Aorta (tissue), 5 donors: ENCODE measurements at regions not wholly inside any gene's neighbourhood (a gene's known extent, or its start where the extent isn't known, plus 50 kb on each side); places are given as distances from the start of the nearest gene placed in this dataset.

Source experiments
- ATAC-seq: fragments of 200-7000 bp; cut with Tn5 transposase; one replicate; pipeline ENCODE4 v1.9.1; 2022; ENCODE audit warnings: moderate library complexity; ENCODE audit not compliant: low FRiP score
- DNase-seq, 2 donors: peaks; one replicate each; pipeline ENCODE4 v3.0.0-alpha.2; 2020
- H3K27ac ChIP-seq, 2 donors: one replicate each; pipeline ENCODE4 v1.5.1; 2013; ENCODE audit warnings: low read length in 2 of 2, mild to moderate bottlenecking in 2 of 2, moderate library complexity in 2 of 2, control low read depth in 1 of 2, inconsistent platforms in 1 of 2, low read depth in 1 of 2
- H3K27me3 ChIP-seq, 2 donors: one replicate each; pipeline ENCODE4 v1.6.1; 2013; ENCODE audit warnings: control low read depth in 1 of 2, low read length in 1 of 2, mild to moderate bottlenecking in 1 of 2, moderate library complexity in 1 of 2; ENCODE audit not compliant: insufficient read depth in 2 of 2, control insufficient read depth in 1 of 2
- H3K36me3 ChIP-seq, 2 donors: one replicate each; pipeline ENCODE4 v1.6.1; 2013; ENCODE audit warnings: control low read depth in 1 of 2, low read length in 1 of 2, mild to moderate bottlenecking in 1 of 2; ENCODE audit not compliant: insufficient read depth in 2 of 2, control insufficient read depth in 1 of 2
- H3K4me1 ChIP-seq, 2 donors: one replicate each; pipeline ENCODE4 v1.6.1; 2013; ENCODE audit warnings: low read length in 2 of 2, control low read depth in 1 of 2, mild to moderate bottlenecking in 1 of 2, moderate library complexity in 1 of 2; ENCODE audit not compliant: insufficient read depth in 2 of 2, control insufficient read depth in 1 of 2
- H3K4me3 ChIP-seq, 2 donors: one replicate each; pipeline ENCODE4 v1.5.1; 2013; ENCODE audit warnings: low read length in 2 of 2, control low read depth in 1 of 2, mild to moderate bottlenecking in 1 of 2
- H3K9me3 ChIP-seq: one replicate; pipeline ENCODE4 v1.6.1; 2013; ENCODE audit warnings: mild to moderate bottlenecking, low read length; ENCODE audit not compliant: control insufficient read depth
- WGBS, 2 donors: extraction: QIAGEN DNeasy Blood & Tissue Kit; methylation state at CpG; one replicate each; pipeline ENCODE4 v1.1.7; 2013; 5-methylcytosine and 5-hydroxymethylcytosine counted together
- intact Hi-C, 2 donors: fragments of 100-400 bp; cut with DNase I; formaldehyde crosslinking; loops; one replicate each; pipeline versions ENCODE4 v1.14.2 to v1.15.0; 2022
- donor health status: healthy with polysubstance abuse.
- donor health status: Bipolar disorder and iron deficiency.
- donor health status: DM: no; HTN: no; CAD: no.
- donor health status: DM: no; HTN: no; CAD: no.
- donor health status: DM: yes; HTN: yes; CAD: no.

DNA sequence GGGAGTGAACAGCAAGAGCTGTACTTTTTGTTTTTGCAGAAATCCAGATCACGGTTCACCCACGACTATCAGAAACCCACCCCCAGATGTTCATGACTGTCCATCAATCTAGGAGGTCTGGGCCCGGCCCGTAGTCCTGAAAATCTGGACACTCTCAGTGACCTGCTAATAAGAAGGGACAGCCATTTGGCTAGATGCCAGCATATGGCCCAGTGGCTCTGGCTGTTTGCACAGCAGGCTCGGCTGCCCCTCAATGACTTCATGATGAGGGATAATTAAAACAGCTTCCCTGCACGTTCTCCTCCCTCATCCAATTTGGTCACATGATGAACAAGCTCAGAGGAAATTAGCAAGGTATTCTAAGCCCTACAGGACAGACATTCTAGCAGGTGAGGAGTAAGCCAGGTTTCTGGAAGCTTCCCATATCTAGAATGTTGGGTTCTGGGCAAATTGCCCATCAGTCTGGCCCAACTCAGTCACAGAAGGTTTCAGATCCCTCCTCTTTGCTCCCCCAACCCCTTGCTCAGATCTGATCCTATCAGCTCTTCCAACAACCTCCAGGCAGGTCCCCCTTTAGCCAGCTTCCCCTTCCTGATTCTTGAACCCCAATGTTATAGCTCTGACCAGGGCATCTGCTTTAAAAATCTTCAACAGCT lies 397.3 kb downstream of the SHANK2 start:
- no peaks in the 10 kb centered on the region for H3K27me3 ChIP-seq
- H3K4me3 ChIP-seq, result no peak overlapping the region
- DNase-seq, result no peak
- ATAC-seq, result no peak
- H3K4me1 ChIP-seq, result no peaks in the 10 kb centered on the region
- intact Hi-C loops, result no loop called here
- 13 to 19% methylated on average over 6 of the region's 6 CpGs for WGBS, 2 donors
- no peaks in the 10 kb centered on the region for H3K36me3 ChIP-seq
- peaks cover 4% of the 10 kb centered on the region for H3K9me3 ChIP-seq
- H3K27ac ChIP-seq, result no peak overlapping the region

- Histone ChIP-seq H3K9me3 (peaks cover 2% of the 10 kb centered on the region), H3K4me3 (no peak overlapping the region), H3K27me3 (no peaks in the 10 kb centered on the region), H3K36me3 (no peaks in the 10 kb centered on the region), H3K27ac (no peak overlapping the region), H3K4me1 (no peaks in the 10 kb centered on the region)
- DNase-seq (no peak), ATAC-seq (no peak)
- 83 to 89% methylated on average over 3 of the region's 3 CpGs for WGBS, 2 donors
- intact Hi-C loops, result no loop called here
These were observed 394.5 kb downstream of the SHANK2 start for GRCh38 chr11:70857894-70858293.

GRCh38 chr11:70859180-70859579 lies 393.2 kb downstream of the SHANK2 start:
- no peak for ATAC-seq

DNA sequence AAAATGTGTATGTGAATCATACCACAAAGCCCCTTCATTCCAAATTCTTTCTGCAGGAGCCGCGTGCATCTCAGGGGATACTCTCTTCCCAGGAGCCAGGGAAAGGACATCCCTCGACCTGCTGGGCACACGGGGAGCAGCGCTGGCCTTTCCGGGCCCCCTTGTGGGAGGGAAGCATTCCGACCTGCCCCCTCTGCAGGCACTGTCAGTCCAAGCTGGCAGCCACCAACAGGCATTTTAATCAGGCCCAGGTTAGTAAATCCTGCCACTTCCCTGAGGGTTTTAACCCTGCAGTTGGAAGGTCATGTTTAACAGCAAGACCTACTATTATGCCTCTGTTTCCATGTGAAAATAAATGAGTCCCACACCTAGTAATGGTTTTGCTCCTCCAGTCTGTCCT lies 391.5 kb downstream of the SHANK2 start:
- no peak for DNase-seq
- no peak overlapping the region for H3K27ac ChIP-seq
- H3K27me3 ChIP-seq, result no peaks in the 10 kb centered on the region
- H3K36me3 ChIP-seq, result no peaks in the 10 kb centered on the region
- peaks cover 2% of the 10 kb centered on the region for H3K9me3 ChIP-seq
- no peaks in the 10 kb centered on the region for H3K4me1 ChIP-seq
- intact Hi-C loops, result no loop called here
- no peak for ATAC-seq
- WGBS, 2 donors, result 27 to 36% methylated on average over 7 of the region's 7 CpGs
- H3K4me3 ChIP-seq, result no peak overlapping the region

More at GRCh38 chr11:70859180-70859579, 393.2 kb downstream of the SHANK2 start:
- intact Hi-C loops, result no loop called here
- DNase-seq, result no peak
- 94% methylated on average over 4 of the region's 4 CpGs for WGBS, 2 donors
- no peaks in the 10 kb centered on the region for H3K36me3 ChIP-seq
- H3K27me3 ChIP-seq, result no peaks in the 10 kb centered on the region
- H3K27ac ChIP-seq, result no peak overlapping the region
- H3K4me1 ChIP-seq, result no peaks in the 10 kb centered on the region
- peaks cover 2% of the 10 kb centered on the region for H3K9me3 ChIP-seq
- H3K4me3 ChIP-seq, result no peak overlapping the region

DNA sequence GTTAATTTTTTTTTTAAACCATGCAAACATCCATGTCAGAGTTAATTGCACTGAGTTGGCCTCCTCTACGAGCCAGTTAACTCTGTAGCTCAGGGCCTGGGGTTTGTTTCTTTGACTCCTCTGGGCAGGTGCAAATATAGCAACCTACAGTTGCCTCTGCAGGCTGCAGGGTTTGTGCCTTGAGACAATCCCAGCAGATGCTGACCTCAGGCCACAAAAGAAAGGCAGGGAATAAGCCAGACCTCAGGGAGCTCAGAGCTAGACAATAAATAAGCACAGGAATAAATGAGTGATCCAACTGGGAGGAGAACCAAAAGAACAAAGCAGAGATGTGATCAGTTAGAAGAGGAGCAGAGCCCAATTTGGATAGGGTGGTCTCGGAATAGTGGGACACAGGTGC lies 390.8 kb downstream of the SHANK2 start:
- Histone ChIP-seq H3K27me3 (no peaks in the 10 kb centered on the region), H3K36me3 (no peaks in the 10 kb centered on the region), H3K9me3 (peaks cover 2% of the 10 kb centered on the region), H3K4me1 (no peaks in the 10 kb centered on the region), H3K27ac (no peak overlapping the region), H3K4me3 (no peak overlapping the region)
- intact Hi-C loops, result no loop called here
- DNase-seq, result no peak
- WGBS, 2 donors, result 48 to 49% methylated on average over 2 of the region's 2 CpGs
- no peak for ATAC-seq

DNA sequence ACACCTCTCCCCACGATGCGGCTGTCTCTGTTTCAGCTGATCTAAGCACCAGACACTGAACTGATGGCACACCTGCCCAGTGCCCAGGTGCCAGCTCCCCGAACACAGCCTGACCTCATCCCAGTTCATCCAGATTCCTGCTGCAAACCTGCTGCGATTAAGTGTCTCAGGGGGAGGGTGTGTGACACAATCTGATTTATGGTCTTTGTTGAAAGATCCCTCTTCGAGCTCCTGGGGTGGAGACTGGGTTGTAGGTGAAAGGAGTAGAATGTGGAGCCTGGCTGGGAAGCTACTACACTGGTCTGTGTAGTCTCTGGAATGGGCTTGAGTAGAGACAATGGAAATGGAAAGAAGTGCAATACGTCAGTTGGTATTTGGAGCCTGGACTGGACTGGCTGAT lies 390.3 kb downstream of the SHANK2 start:
- Histone ChIP-seq H3K4me3 (no peak overlapping the region), H3K27ac (no peak overlapping the region), H3K9me3 (peaks cover 2% of the 10 kb centered on the region), H3K4me1 (no peaks in the 10 kb centered on the region), H3K27me3 (no peaks in the 10 kb centered on the region), H3K36me3 (no peaks in the 10 kb centered on the region)
- intact Hi-C loops, result no loop called here
- 69 to 72% methylated on average over 6 of the region's 6 CpGs for whole genome bisulfite sequencing, 2 donors
- no peak for ATAC-seq
- no peak for DNase-seq

GRCh38 chr11:70863186-70863585 lies 389.2 kb downstream of the SHANK2 start:
- no peak for ATAC-seq

GRCh38 chr11:70863993-70864392 lies 388.4 kb downstream of the SHANK2 start:
- no peak overlapping the region for H3K27ac ChIP-seq
- no peaks in the 10 kb centered on the region for H3K4me1 ChIP-seq
- no peak overlapping the region for H3K4me3 ChIP-seq
- no peaks in the 10 kb centered on the region for H3K27me3 ChIP-seq
- intact Hi-C loops, result no loop called here
- no peaks in the 10 kb centered on the region for H3K36me3 ChIP-seq
- H3K9me3 ChIP-seq, result no peaks in the 10 kb centered on the region
- ATAC-seq (no peak), DNase-seq (no peak)
- WGBS, 2 donors, result 70 to 80% methylated on average over 4 of the region's 4 CpGs

More at GRCh38 chr11:70863186-70863585, 389.2 kb downstream of the SHANK2 start:
- no peaks in the 10 kb centered on the region for H3K36me3 ChIP-seq
- H3K9me3 ChIP-seq, result peaks cover 2% of the 10 kb centered on the region
- no peak overlapping the region for H3K4me3 ChIP-seq
- H3K27me3 ChIP-seq, result no peaks in the 10 kb centered on the region
- H3K27ac ChIP-seq, result no peak overlapping the region
- intact Hi-C loops, result no loop called here
- WGBS, 2 donors, result 87% methylated on average over 9 of the region's 9 CpGs
- no peaks in the 10 kb centered on the region for H3K4me1 ChIP-seq
- DNase-seq, result no peak

DNA sequence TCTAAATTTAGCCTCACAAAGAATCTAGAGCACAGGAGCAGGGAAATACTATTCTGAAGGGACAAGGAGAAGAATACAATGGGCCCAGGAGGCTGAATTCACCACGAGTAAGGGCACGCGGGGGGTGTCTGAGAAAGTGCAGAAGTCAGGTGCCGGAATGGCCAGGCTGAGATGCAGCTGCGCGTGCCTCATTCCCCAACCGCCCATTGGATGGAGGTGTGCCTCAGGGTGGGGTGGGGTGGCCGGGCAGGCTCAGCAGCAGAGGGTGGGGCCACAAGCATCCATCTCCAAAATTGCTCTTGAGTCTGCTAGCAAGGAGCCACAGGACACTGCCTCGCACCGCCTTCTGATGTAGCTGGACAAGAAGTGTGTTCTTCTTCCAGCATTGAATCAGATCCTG lies 387.0 kb downstream of the SHANK2 start:
- H3K4me1 ChIP-seq, result no peaks in the 10 kb centered on the region
- 84 to 85% methylated on average over 10 of the region's 10 CpGs for WGBS, 2 donors
- no peak overlapping the region for H3K4me3 ChIP-seq
- H3K9me3 ChIP-seq, result no peaks in the 10 kb centered on the region
- ATAC-seq, result no peak
- no peaks in the 10 kb centered on the region for H3K27me3 ChIP-seq
- no peak overlapping the region for H3K27ac ChIP-seq
- DNase-seq, result peak in 1 of 2 donors; percentile 29
- no peaks in the 10 kb centered on the region for H3K36me3 ChIP-seq
- intact Hi-C loops, result no loop called here
